Esophagus squamous epithelium (tissue), 4 donors: ENCODE measurements at regions not wholly inside any gene's neighbourhood (a gene's known extent, or its start where the extent isn't known, plus 50 kb on each side); places are given as distances from the start of the nearest gene placed in this dataset.
A peak's percentile ranks its signal among the peaks of the same experiment; 100 is the strongest.

Source experiments
- POLR2A ChIP-seq, 4 donors: fragments of 450-650 bp; IDR thresholded peaks; one replicate each; pipeline ENCODE4 v1.6.1; 2017; ENCODE audit warnings: antibody characterized with exemption in 4 of 4, mild to moderate bottlenecking in 4 of 4, moderate library complexity in 3 of 4
- TF ChIP-seq, protein P1 (sequence below), 6 experiments: fragments of 450-650 bp in 4 of 6; fragments of 200-600 bp in 2 of 6; sonication (generic) in 2 of 6; IDR thresholded peaks; one replicate each; pipeline ENCODE4 v1.5.1; 2016 to 2019; ENCODE audit warnings: antibody characterized with exemption in 6 of 6, mild to moderate bottlenecking in 4 of 6, moderate library complexity in 4 of 6

- no peak for TF ChIP-seq POLR2A (IDR thresholded peaks at IDR 0.05)
- TF ChIP-seq, protein P1, sequence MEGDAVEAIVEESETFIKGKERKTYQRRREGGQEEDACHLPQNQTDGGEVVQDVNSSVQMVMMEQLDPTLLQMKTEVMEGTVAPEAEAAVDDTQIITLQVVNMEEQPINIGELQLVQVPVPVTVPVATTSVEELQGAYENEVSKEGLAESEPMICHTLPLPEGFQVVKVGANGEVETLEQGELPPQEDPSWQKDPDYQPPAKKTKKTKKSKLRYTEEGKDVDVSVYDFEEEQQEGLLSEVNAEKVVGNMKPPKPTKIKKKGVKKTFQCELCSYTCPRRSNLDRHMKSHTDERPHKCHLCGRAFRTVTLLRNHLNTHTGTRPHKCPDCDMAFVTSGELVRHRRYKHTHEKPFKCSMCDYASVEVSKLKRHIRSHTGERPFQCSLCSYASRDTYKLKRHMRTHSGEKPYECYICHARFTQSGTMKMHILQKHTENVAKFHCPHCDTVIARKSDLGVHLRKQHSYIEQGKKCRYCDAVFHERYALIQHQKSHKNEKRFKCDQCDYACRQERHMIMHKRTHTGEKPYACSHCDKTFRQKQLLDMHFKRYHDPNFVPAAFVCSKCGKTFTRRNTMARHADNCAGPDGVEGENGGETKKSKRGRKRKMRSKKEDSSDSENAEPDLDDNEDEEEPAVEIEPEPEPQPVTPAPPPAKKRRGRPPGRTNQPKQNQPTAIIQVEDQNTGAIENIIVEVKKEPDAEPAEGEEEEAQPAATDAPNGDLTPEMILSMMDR (IDR thresholded peaks at IDR 0.05), result peak; percentile 25 to 81 (median 64)
Observed at GRCh38 chr16:86072328-86073102, 173.6 kb downstream of the IRF8 start.
